Glomerular visceral epithelial cell (primary cell): ENCODE measurements at regions not wholly inside any gene's neighbourhood (a gene's known extent, or its start where the extent isn't known, plus 50 kb on each side); places are given as distances from the start of the nearest gene placed in this dataset.

ENCODE experiments used
- DNase-seq: peaks from one replicate; pipeline ENCODE4 v3.0.0-alpha.2; 2016; ENCODE audit errors: extremely low spot score

GRCh38 chr14:97350894-97351731 is 553.9 kb downstream of the VRK1 start:
- no peak for DNase-seq

GRCh38 chr14:97353102-97353501 is 555.9 kb downstream of the VRK1 start:
- DNase-seq: no peak

DNA sequence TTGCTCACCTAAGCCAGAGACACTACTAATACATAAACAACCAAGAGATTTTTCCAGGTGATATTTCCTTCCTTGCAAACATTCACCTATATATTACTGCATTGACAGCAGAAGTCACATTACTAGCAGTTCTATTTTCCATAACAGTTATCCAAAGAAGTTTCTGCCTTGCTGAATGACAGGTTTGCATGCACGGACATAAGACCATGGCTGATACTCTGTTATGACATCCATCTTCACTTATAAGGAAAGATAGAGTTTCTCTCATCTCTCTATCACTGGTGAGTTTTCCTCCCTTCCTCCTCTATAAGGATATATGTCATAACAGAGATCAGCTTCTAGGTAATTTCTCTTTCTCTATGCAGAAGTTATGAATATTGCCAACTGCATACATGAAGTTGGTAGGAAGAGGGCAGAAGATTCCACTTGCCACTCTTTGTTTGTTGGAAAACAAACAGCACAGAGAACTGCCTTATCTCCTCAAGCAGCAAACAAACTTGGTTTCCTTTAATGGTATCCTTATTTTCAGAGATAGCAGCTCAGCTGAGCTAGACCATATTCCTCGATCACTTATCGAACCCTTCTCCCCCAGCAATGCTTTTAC is 557.0 kb downstream of the VRK1 start:
- DNase-seq: no peak

DNA sequence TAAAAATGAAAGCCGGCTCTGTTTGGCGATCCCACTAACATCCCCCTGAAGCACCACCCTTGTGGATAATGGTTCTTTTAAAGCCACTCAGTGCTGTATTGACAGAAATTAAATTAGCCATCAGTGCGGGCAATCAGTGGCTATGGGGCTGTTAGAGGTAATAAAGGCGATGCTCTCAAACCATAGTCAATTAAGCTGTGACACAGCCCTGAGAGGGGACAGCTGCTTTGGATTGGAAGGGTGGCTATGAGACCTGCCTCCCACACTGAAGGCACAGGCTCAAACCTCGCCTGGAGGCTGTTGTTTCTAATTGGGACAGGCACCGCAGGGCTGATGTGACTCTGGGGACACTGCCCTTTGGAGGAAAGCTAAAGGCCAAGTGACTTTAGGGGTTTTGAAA is 562.2 kb downstream of the VRK1 start:
- DNase-seq: no peak

- no peak for DNase-seq
These were observed 564.0 kb downstream of the VRK1 start for GRCh38 chr14:97361181-97361580.

DNA sequence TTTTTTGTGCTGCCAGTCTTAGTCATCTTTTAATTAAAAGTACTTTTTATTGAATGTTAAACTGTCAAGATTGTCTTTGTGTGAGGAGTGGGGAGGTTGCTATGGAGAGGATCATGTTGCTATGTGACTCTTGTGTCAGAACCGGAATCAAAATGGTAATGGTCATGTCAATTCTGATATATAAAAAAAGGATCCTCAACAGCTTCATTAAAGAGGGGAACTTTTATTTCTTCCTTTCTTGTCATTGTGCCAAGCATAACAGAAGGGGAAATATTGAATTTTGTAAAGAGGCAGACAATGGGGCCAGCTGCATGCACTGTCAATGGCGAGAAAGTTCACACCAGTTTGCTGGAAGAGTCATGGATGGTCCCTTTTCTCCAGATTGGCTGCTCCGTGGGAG is 564.8 kb downstream of the VRK1 start:
- no peak for DNase-seq

DNA sequence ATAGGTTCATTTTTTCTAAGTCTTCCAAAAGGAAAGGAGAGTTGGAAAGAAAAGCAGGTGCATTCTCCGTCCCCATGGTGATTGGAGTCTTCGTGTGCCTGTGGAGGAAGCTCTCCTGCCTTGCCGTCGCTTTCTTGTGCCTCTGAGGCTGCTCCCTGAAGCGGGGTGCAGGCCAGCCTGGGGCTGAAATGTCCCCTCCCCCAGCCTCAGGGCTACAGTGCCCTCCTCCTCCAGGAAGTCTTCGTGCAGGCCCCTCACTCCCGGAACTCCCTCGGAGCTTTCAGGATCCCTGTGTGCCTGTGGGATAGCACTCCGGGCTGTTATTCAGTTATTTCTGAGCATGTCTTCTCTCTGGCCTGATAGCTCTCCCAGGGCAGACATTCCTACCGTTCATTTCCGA is 569.2 kb downstream of the VRK1 start:
- no peak for DNase-seq

GRCh38 chr14:97367278-97367677 is 570.1 kb downstream of the VRK1 start:
- DNase-seq: no peak

DNA sequence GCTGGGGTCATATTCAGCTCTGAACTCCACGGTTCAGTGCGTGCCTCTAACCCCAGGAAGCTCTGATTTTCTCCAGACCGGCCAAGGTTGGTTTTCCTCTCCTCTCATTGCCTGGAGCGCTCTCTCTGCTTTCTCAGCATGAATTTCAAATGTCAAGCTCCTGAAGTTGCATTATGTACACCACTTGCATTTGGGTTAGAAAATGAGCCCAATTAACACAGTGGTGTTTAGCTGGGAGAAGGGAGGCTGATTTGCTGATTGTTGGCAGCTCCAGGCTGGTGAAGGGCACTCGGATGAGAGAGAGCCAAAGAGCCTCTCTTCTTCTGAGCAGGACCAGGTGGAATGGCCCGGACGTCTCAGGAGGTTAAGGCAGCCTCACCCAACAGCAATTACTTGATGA is 570.9 kb downstream of the VRK1 start:
- no peak for DNase-seq

DNA sequence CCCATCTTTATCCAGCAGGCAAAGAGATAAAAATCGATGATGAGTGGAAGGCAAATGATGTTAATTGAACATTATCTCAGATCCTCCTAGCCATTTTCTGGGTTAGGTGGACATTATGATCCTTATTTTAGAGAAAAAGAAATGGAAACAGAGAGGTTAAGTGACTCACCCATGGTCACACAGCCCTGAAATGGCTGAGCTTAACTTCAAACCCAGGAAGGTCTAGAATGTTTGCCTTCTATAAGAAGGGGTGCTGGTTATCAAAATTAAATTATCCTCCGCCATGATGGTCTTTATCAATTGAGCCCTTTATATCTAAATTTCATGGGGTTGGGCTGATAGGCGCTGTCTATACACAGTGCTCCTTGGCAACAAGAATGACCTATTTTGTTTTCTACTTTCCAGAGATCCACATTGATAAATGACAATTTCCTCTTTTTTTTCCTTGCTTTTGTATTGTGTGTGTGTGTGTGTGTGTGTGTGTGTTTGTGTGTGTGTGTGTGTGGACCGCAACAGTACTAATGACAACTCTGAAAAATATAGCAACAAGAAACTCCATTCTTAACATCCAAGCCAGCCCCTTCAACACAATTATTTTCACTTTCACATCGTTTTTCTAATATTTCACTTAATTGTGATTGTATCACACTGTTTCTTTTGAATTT is 571.9 kb downstream of the VRK1 start:
- no peak for DNase-seq

GRCh38 chr14:97369901-97370300 is 572.7 kb downstream of the VRK1 start:
- DNase-seq: no peak

DNA sequence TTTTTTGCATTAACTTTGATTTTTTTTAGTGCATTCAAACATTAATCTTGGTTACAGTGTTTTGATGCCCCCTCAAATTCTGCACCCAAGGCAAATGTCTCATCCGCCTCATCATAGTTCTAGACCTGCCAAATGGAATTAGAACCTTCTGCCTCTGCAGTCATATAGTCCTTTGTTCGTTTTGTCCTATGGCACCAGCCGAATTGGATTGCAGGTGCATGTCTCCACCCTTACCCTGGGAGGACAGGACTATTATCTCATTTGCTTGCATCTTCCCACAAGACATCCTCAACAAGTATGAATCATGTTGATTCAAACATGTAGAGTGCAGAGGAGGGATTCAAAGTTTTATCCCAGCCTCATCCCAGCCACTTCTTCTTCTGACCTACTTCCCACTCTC is 579.1 kb downstream of the VRK1 start:
- DNase-seq: no peak

DNA sequence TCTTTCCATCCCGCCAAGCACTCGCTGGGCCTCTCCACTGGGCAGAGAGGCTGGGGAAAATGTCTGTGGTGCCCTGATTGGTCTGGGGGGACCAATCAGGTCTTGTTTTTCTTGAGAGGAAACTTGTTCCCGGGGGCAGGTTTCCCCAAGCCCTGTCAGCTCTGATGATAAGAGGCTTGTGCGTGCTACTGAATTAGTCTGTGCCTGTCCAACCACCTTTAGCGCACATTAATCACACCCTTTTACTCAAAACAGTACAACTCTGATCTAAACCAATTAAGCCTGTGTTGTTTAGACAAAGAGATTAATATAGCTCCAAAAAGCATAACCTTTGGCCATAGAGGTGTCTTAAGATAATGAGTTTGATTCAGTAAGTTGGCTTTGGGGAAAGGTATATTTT is 580.4 kb downstream of the VRK1 start:
- DNase-seq: no peak

DNA sequence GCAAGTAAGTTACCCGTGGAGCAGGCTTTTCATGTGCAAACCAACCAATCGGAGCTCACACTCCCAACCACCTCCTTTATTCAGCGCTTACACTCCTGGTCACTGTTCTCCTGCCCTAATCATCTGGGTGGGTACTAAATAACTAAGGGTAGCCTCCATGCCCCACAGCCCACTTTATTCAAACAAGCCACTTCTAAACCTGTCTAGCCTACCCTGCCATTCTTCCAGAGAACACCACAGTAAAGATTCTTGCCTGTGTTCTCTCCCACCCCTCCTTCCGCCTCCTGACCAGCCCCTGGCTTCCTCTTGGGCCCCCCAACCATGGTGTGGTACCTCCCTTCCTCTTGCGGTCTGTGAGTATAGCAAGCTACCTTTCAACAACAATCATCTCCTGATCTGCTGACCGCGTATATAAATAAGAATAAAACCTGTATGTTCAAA is 581.9 kb downstream of the VRK1 start:
- no peak for DNase-seq

GRCh38 chr14:97380539-97380941 is 583.4 kb downstream of the VRK1 start:
- DNase-seq: no peak

DNA sequence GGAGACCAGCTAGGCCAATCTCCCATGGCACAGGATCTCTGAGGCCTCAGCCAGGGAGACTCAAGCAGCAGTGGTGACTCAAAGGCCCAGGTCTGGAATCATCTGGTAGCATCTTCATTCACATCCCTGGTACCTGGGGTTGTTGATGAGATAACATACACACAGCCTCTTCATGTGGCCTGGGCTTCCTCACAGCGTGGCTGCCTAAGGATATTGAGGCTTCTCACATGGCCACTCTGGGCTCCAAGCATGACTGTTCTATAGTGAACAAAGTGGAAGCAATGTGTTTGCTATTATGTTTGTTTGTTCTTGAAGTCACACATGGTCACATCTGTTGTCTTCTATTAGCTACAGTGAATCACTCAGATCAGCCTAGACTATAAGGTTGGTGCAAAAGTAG is 584.1 kb downstream of the VRK1 start:
- DNase-seq: no peak

GRCh38 chr14:97382616-97383226 is 585.5 kb downstream of the VRK1 start:
- DNase-seq: no peak

GRCh38 chr14:97385727-97386126 is 588.5 kb downstream of the VRK1 start:
- no peak for DNase-seq

DNA sequence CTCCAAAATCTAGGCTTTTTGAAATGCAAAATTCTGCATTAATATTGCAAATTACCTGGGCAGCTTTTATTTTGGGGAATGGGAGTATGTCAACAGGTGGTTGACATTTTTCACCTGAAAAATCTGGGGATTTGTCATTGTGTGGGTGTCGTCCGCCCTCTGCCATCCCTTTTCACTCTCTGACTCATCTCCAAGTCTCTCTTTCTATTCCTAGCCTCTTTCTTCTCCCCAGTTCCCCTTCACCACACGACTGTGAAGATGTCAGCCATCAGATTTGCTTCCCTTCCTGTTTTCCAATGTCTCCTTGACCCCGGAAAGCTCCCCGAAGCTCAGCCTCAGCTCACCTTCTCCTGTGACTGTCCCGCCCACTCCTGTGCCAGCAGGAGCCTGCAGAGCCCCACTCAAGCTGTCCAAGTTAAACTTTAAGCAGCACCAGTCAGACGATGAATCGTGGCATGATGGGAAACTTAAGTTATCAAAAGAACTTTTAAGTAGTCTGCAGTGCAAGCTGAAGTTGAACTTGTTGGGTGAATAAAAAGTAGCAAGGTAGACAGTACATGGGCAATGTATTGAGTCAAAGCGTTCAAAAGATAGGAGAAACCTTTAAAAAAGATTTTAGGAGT is 590.2 kb downstream of the VRK1 start:
- DNase-seq: no peak

- no peak for DNase-seq
These were observed 591.2 kb downstream of the VRK1 start for GRCh38 chr14:97388408-97388807.

DNA sequence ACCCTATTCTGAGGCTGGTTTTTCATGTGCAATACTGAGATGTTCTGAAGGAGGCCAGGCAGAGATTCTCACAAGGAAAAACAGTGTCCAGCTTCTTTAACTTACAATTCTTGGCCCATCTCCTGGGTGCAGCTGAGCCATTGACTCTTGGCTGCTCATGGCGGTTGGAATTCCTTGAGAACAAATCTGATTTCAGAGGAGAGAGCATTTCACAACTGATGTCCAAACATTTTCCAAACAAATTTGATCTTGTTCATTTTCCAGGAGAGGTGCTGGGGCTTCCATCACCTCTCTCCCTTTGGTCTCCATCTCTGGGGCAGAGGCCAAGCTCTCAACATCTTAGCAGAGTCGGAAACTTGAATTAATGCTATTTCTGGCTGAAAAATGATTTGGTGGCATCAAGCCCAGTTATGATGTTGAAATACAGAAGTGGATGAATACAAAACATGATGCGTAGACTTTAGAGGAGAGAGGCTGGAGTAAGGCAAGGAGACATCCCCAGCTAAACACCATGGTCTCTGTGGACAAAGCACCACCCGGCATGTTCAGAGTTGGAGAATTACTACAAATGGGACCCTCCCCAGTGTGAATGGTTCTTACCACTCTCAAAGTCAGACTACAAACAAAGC is 593.0 kb downstream of the VRK1 start:
- DNase-seq: no peak

DNA sequence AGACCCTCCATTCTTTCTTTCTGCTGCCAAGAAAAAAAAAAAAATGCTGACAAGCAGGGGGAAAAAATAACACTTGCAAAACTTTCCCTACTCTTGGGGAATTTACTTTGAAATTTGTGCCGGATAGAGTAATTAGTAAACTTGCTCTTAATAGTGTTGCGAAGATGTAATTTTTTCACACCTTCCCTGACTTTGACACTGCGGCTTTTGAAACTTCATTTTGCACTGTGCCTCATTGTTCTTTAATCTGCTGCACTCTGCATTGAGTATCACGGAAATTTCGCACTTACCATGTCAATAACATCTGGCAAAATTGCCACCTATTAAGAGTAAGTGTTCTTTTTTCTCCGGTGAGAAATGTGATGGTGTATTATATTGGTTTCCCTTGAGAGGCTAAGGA is 596.1 kb downstream of the VRK1 start:
- DNase-seq: no peak
